Heart right ventricle (tissue), 16 donors: ENCODE measurements at regions not wholly inside any gene's neighbourhood (a gene's known extent, or its start where the extent isn't known, plus 50 kb on each side); places are given as distances from the start of the nearest gene placed in this dataset.

Experiments used
- ATAC-seq, 8 donors: fragments of 200-7000 bp; cut with Tn5 transposase; one replicate each; pipeline ENCODE4 v1.9.1; 2020; ENCODE audit warnings: mild to moderate bottlenecking in 8 of 8, moderate library complexity in 8 of 8, moderate number of reproducible peaks in 1 of 8
- DNase-seq, 2 donors: peaks; one replicate each; pipeline ENCODE4 v3.0.0-alpha.2; 2020
- H3K27ac ChIP-seq, 10 donors: fragments of 200-600 bp; sonication (generic) in 2 of 10; one replicate each; pipeline versions ENCODE4 v1.5.0 to v1.8.0; 2020 to 2022; ENCODE audit warnings: mild to moderate bottlenecking in 3 of 10
- H3K27me3 ChIP-seq, 7 donors: fragments of 200-600 bp; one replicate each; pipeline ENCODE4 v1.8.0; 2021 to 2022; ENCODE audit warnings: mild to moderate bottlenecking in 2 of 7
- H3K36me3 ChIP-seq, 9 donors: fragments of 200-600 bp; sonication (generic) in 1 of 9; one replicate each; pipeline versions ENCODE4 v1.5.0 to v1.8.0; 2020 to 2022; ENCODE audit warnings: mild to moderate bottlenecking in 2 of 9
- H3K4me1 ChIP-seq, 9 donors: fragments of 200-600 bp; sonication (generic) in 1 of 9; one replicate each; pipeline versions ENCODE4 v1.5.0 to v1.8.0; 2020 to 2022; ENCODE audit warnings: mild to moderate bottlenecking in 4 of 9
- H3K4me3 ChIP-seq, 10 donors: fragments of 200-600 bp; sonication (generic) in 2 of 10; one replicate each; pipeline versions ENCODE4 v1.5.0 to v1.8.0; 2020 to 2022; ENCODE audit warnings: mild to moderate bottlenecking in 7 of 10, moderate library complexity in 2 of 10
- H3K9me3 ChIP-seq, 11 donors: fragments of 200-600 bp in 10 of 11; sonication (generic) in 2 of 11; one replicate each; pipeline versions ENCODE4 v1.5.0 to v1.8.0; 2013 to 2022; ENCODE audit warnings: mild to moderate bottlenecking in 2 of 11, control low read depth in 1 of 11, moderate library complexity in 1 of 11
- CTCF ChIP-seq, 9 donors: fragments of 200-600 bp; sonication (generic) in 2 of 9; IDR thresholded peaks; one replicate each; pipeline versions ENCODE4 v1.5.0 to v1.8.0; 2021 to 2022; ENCODE audit warnings: antibody characterized with exemption in 9 of 9, mild to moderate bottlenecking in 5 of 9, moderate library complexity in 1 of 9
- WGBS, 2 donors: extraction: QIAGEN DNeasy Blood & Tissue Kit; methylation state at CpG; one replicate each; pipeline ENCODE4 v1.1.7; 2013; ENCODE audit warnings: inconsistent platforms in 1 of 2; 5-methylcytosine and 5-hydroxymethylcytosine counted together
- intact Hi-C, 10 donors: fragments of 100-400 bp; cut with DNase I; formaldehyde crosslinking; loops; one replicate each; pipeline versions ENCODE4 v1.11.1 to v1.14.2; 2022
- donor health status: Arrhythmogenic right ventricular cardiomyopathy.
- donor health status: ischemic (EF 13 %, LVEDD 7.1; RV severe dilation, severe dysfunction).
- donor health status: healthy with polysubstance abuse.
- donor health status: DM: no; HTN: yes; CAD: no.
- donor health status: DM: no; HTN: no; CAD: no.
- donor health status: ischemic (EF 25% LVEDD 6.9; RV normal size, moderate dysfunction).
- donor health status: ischemic (EF 25% LVEDD 5.7; RV mildly dilated, moderate dysfunction).
- donor health status: healthy.
- donor health status: DM: yes; HTN: yes; CAD: no.
- donor health status: Ischemic cardiomyopathy.
- donor health status: ischemic (EF 35%, LVEDD 5.7; RV mildly dilated, moderate dysfunction).
- donor health status: nonischemic (EF 11% LVEDD 7.7; RV severe dilation, severe dysfunction).
- donor health status: DM: yes; HTN: yes; CAD: no.
- donor health status: PGD.
- donor health status: ischemic (EF 29% LVEDD 5.4; RV normal size, mild dysfunction).
- donor health status: nonischemic (EF 23%, LVEDD 6.1; RV moderate dilation, normal function).

- H3K4me3 ChIP-seq: no peak overlapping the region
- H3K27ac ChIP-seq: no peak overlapping the region
- intact Hi-C loops: no loop called here
- H3K36me3 ChIP-seq: no peaks in the 10 kb centered on the region
- WGBS, 2 donors: 93 to 94% methylated on average over 4 of the region's 4 CpGs
- H3K4me1 ChIP-seq: no peaks in the 10 kb centered on the region
- DNase-seq: no peak
- H3K27me3 ChIP-seq: no peaks in the 10 kb centered on the region
- TF ChIP-seq CTCF (IDR thresholded peaks at IDR 0.05): no peak
- no peak for ATAC-seq
- H3K9me3 ChIP-seq: peaks cover 0 to 11% (median 3%) of the 10 kb centered on the region in 11 donors
Observed at GRCh38 chr4:138107023-138107422, 135.1 kb downstream of the SLC7A11 start.

GRCh38 chr4:138105331-138105730, 136.8 kb downstream of the SLC7A11 start:
- peaks cover 0 to 11% (median 3%) of the 10 kb centered on the region in 11 donors for H3K9me3 ChIP-seq
- no peak overlapping the region for H3K27ac ChIP-seq
- TF ChIP-seq CTCF (IDR thresholded peaks at IDR 0.05): no peak
- H3K27me3 ChIP-seq: peaks cover 0 to 6% (median 0%) of the 10 kb centered on the region in 7 donors
- no peak for ATAC-seq
- intact Hi-C loops: no loop called here
- DNase-seq: no peak
- no peak overlapping the region for H3K4me3 ChIP-seq
- WGBS, 2 donors: 93 to 95% methylated on average over 4 of the region's 4 CpGs
- H3K4me1 ChIP-seq: no peaks in the 10 kb centered on the region
- H3K36me3 ChIP-seq: no peaks in the 10 kb centered on the region

DNA sequence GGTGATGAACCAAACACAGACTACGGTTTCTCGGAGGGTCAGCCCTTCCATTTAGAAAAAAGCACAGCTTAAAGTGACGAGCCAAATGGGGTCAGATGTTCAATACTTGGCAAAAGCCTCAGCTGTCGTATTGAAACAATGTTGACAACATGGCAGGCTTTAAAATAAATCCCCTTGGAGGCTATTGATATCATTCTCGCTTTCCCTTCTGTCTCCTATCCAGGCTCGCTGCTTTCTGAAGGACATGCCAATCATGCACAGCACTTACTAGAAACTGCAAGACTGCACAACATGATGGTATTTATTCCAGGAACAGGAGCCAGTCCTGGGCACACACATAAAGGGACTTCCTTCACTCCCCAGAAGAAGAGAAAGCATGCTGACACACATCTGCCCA, 137.9 kb downstream of the SLC7A11 start:
- 58% methylated on average over 6 of the region's 6 CpGs for WGBS, 2 donors
- Histone ChIP-seq H3K9me3 (peaks cover 0 to 11% (median 3%) of the 10 kb centered on the region in 11 donors), H3K27ac (no peak overlapping the region), H3K27me3 (peaks cover 0 to 6% (median 0%) of the 10 kb centered on the region in 7 donors), H3K4me1 (no peaks in the 10 kb centered on the region), H3K4me3 (no peak overlapping the region), H3K36me3 (no peaks in the 10 kb centered on the region)
- ATAC-seq (no peak), DNase-seq (no peak)
- intact Hi-C loops: no loop called here
- TF ChIP-seq CTCF (IDR thresholded peaks at IDR 0.05): no peak

DNA sequence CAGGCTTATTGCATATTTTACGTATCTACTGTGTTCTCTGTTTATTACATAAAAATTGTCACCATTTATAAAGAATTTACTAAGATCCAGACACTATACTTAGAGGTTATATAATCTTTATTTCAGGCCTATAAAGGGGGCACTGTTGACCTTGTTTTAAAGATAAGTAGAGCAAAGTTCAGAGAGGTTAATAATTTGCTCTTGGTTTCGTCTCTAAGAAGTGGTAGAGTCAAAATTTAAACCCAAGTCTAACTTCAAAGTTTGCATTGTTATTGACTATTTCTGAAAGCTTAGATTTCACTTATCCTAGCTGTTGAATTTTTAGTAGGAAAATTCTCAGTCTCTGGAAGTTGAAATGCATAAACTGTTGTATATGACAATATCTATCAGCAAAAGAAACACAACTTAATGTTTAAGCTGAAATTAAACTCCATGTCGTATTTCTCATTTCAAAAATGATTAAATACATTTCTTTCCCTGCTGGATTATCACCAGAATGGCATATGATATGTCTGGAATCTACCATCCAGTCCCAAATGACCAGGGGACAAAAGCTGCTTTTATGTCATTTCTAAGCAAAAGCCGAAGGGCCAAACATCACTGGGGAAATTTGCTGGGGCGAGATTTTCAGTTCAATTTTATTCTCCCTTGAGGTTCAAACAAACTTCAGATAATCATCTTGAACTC, 138.4 kb downstream of the SLC7A11 start:
- no peak for DNase-seq
- H3K4me3 ChIP-seq: no peak overlapping the region
- no peak for TF ChIP-seq CTCF (IDR thresholded peaks at IDR 0.05)
- H3K4me1 ChIP-seq: no peaks in the 10 kb centered on the region
- intact Hi-C loops: no loop called here
- H3K27me3 ChIP-seq: peaks cover 0 to 6% (median 0%) of the 10 kb centered on the region in 7 donors
- ATAC-seq: no peak
- H3K36me3 ChIP-seq: no peaks in the 10 kb centered on the region
- WGBS, 2 donors: 74 to 83% methylated on average over 5 of the region's 5 CpGs
- H3K9me3 ChIP-seq: peaks cover 0 to 7% (median 3%) of the 10 kb centered on the region in 11 donors
- no peak overlapping the region for H3K27ac ChIP-seq
